Mesodermal cell (in vitro differentiated cells): ENCODE measurements at regions not wholly inside any gene's neighbourhood (a gene's known extent, or its start where the extent isn't known, plus 50 kb on each side); places are given as distances from the start of the nearest gene placed in this dataset.

Experiments
- H3K27ac ChIP-seq: 2 replicates; pipeline ENCODE4 v1.7.0; 2013; ENCODE audit warnings: mild to moderate bottlenecking, low read depth, low read length, moderate library complexity; ENCODE audit not compliant: severe bottlenecking
- H3K36me3 ChIP-seq: 2 replicates; pipeline ENCODE4 v1.7.1; 2013; ENCODE audit warnings: mild to moderate bottlenecking, low read length, moderate library complexity; ENCODE audit not compliant: control insufficient read depth, insufficient read depth
- H3K4me1 ChIP-seq: one replicate; pipeline ENCODE4 v1.7.1; 2013; ENCODE audit warnings: mild to moderate bottlenecking, low read length; ENCODE audit not compliant: insufficient read depth, control insufficient read depth, poor library complexity, severe bottlenecking
- H3K4me3 ChIP-seq: 2 replicates; pipeline ENCODE4 v1.7.0; 2013; ENCODE audit warnings: low read length, control low read depth, mild to moderate bottlenecking; ENCODE audit not compliant: insufficient read depth, poor library complexity, severe bottlenecking; ENCODE audit errors: extremely low read depth
- H3K9me3 ChIP-seq: 2 replicates; pipeline ENCODE4 v1.7.1; 2013; ENCODE audit warnings: mild to moderate bottlenecking, low read length, moderate library complexity; ENCODE audit not compliant: control insufficient read depth
- WGBS, 2 experiments: methylation state at CpG; one replicate each; pipeline ENCODE4 v1.1.5; 2013; ENCODE audit warnings: missing lambda C conversion rate in 2 of 2; ENCODE audit not compliant: insufficient coverage in 2 of 2; 5-methylcytosine and 5-hydroxymethylcytosine counted together

DNA sequence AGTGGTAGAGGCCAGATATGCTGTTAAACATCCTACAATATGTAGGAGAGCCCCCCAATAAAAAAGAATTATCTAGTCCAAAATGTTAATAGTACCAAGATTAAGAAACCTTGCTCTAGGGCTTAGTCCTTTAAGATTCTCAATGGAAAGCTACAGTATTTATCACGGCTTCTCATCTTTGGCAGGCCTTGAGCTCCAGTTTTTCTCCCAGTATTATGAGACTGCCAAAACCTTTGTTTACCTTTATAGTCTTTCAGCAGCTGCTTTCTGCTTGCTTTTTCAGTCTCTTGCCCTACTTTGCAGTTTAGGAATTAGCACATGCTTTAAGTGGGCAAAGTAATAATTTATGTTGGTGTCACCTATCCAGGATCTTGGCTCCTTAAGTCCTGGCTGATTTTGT is 59.7 kb downstream of the NHLRC1 start:
- no peak overlapping the region for H3K27ac ChIP-seq
- 100% methylated on average over 1 of the region's 1 CpG for WGBS, 2 experiments
- no peaks in the 10 kb centered on the region for H3K36me3 ChIP-seq
- H3K9me3 ChIP-seq = no peaks in the 10 kb centered on the region
- H3K4me1 ChIP-seq = no peaks in the 10 kb centered on the region
- no peak overlapping the region for H3K4me3 ChIP-seq

- Histone ChIP-seq H3K27ac (no peak overlapping the region), H3K36me3 (no peaks in the 10 kb centered on the region), H3K9me3 (no peaks in the 10 kb centered on the region), H3K4me1 (no peaks in the 10 kb centered on the region), H3K4me3 (no peak overlapping the region)
- WGBS, 2 experiments = 90 to 100% methylated on average over 4 of the region's 5 CpGs
Measured at GRCh38 chr6:18058429-18058828, 64.0 kb downstream of the NHLRC1 start.

DNA sequence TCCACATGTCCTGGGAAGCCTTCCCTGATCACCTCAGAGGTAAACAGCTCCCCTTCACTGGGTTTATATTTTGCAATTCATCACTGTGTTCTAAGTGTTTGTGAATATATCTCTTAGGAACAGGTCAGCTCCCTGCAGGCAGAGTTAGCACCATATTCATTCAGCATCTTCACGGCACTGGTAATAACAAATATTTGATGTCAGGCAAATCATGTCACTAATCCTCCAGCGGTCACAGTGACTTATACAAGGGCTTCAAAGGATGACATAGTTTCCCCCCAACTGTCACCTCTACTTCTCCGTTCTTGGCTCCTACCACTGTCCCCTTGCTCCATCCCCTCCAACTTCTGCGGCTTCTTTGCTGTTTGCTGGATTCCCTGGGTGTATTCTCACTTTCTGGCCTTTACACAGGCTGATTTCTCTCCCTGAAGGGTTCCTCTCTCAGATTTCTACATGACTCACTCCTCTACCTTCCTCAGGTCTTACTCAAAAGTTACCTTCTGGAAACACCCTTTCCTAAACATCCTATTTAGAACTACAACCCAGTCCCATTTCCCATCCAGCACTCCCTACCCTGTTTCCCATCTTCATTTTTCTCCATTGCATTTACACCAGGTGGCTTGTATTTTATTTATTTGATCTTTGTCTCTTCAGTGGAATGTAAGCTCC is 66.6 kb downstream of the NHLRC1 start:
- Histone ChIP-seq H3K4me3 (no peak overlapping the region), H3K36me3 (no peaks in the 10 kb centered on the region), H3K27ac (no peak overlapping the region), H3K4me1 (no peaks in the 10 kb centered on the region), H3K9me3 (no peaks in the 10 kb centered on the region)
- 96 to 97% methylated on average over 4 of the region's 4 CpGs for WGBS, 2 experiments

DNA sequence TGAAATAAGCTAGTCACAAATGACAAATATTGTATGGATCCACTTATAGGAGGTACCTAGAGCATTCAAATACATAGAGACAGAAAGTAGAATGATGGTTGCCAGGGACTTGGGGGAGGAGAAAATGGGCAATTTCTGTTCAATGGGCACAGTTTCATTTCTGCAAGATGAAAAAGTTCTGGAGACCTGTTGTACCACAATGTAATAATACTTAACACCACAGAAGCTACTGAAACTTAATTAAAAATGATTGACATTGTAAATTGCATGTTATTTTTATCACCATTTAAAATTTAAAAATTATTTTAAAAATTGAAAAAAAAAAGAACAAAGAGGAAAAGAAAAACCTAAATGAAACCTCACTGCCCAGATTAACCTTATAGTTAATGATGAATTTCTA is 67.4 kb downstream of the NHLRC1 start:
- no peaks in the 10 kb centered on the region for H3K4me1 ChIP-seq
- H3K9me3 ChIP-seq = no peaks in the 10 kb centered on the region
- H3K4me3 ChIP-seq = no peak overlapping the region
- H3K36me3 ChIP-seq = no peaks in the 10 kb centered on the region
- H3K27ac ChIP-seq = no peak overlapping the region

DNA sequence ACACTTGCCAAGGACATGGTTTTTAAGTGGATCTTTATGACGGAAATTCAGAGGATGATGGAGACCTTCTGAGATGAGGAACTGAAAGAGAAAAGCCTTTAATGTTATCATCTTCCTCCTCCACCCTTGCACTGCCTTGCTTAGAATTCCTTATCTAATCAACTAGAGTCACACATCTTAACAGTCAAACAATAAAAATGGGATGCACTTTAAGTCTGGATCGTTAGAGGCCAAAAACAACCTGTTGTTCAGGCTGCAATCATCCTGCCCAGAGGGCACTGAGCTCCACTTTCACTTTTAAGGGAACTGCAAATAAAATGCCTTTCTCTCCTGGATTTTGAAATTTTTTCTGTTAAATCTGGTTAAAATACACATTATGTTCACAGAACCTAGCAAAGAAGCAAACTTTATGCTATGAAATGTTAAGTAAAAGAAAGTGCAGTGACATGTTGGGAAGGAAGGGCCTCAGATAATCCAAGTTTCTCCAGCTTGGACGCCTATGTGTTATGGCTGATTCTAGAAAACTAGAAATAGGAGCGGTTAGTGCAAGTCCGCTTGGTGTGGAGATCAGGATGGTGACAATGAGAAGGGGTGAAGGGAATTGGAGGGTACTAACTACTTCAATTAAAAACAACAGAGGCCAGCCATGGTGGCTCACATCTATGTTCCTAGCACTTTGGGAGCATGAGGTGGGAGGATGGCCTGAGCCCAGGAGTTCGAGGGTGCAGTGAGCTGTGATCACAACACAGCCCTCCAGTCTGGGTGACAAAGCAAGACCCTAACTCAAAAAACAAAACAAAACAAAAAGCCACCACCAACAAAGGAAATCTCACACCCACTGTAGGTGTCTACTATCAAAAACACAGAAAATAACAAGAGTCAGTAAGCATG is 66.4 kb upstream of the KIF13A start:
- H3K27ac ChIP-seq = no peak overlapping the region
- H3K36me3 ChIP-seq = no peaks in the 10 kb centered on the region
- H3K4me1 ChIP-seq = no peaks in the 10 kb centered on the region
- H3K4me3 ChIP-seq = no peak overlapping the region
- no peaks in the 10 kb centered on the region for H3K9me3 ChIP-seq
- 57 to 86% methylated on average over 2 of the region's 6 CpGs for WGBS, 2 experiments

DNA sequence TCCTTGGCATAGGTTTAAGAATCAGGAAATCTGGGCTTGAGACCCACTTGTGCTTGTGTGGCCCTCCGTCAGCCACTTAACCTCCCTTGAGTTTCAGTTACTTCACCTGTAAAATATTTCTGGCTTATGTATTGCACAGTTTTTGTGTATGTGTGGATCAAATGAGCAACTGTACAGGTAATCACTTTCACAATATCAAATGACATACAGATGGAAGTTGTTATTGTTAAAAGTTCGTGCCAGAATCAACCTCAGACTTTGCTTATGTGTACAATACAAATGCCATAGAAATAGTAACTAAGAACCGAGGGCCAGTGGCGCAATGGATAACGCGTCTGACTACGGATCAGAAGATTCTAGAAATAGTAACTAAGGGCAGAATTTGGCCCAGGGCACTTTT is 65.6 kb upstream of the KIF13A start:
- H3K36me3 ChIP-seq = no peaks in the 10 kb centered on the region
- H3K27ac ChIP-seq = no peak overlapping the region
- H3K9me3 ChIP-seq = no peaks in the 10 kb centered on the region
- no peaks in the 10 kb centered on the region for H3K4me1 ChIP-seq
- WGBS, 2 experiments = 92% methylated on average over 5 of the region's 7 CpGs; no CpG with 5 or more reads in 1 of the 2 experiments
- H3K4me3 ChIP-seq = no peak overlapping the region

GRCh38 chr6:18049646-18050045 is 62.2 kb upstream of the KIF13A start:
- H3K4me3 ChIP-seq = no peak overlapping the region
- 80 to 100% methylated on average over 1 to 2 of the region's 2 CpGs for WGBS, 2 experiments
- no peaks in the 10 kb centered on the region for H3K36me3 ChIP-seq
- H3K4me1 ChIP-seq = peaks cover 10% of the 10 kb centered on the region
- no peaks in the 10 kb centered on the region for H3K9me3 ChIP-seq
- H3K27ac ChIP-seq = no peak overlapping the region

DNA sequence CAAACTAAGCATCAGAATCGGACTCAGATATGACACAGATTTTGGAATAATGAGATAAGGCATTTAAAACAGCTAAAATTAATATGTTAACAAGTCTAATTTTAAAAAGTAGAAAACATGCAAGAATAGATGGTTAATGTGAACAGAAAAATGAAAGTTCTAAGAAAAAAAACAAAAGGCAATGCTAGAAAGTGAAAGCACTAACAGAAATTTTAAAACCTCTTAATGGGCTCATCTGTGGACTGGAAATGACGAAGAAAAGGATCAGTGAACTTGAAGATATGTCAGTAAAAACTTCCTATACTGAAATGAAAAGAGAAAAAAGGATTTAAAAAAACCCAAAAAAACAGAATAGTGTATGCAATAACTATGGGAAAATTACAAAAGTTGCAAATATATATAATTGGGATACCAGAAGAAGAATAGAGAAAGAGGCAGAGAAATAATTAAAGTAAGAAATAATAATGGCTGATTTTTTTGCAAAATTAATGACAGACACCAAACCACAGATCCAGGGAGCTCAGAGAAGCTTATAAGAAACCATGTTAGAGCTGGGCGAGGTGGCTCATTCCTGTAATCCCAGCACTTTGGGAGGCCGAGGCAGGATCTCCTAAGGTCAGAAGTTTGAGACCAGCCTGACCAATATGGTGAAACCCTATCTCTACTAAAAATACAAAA is 61.7 kb upstream of the KIF13A start:
- Histone ChIP-seq H3K4me1 (peaks cover 14% of the 10 kb centered on the region), H3K27ac (no peak overlapping the region), H3K36me3 (no peaks in the 10 kb centered on the region), H3K9me3 (no peaks in the 10 kb centered on the region), H3K4me3 (no peak overlapping the region)
- 65 to 93% methylated on average over 2 to 3 of the region's 4 CpGs for WGBS, 2 experiments

GRCh38 chr6:18047406-18047805 is 60.0 kb upstream of the KIF13A start:
- Histone ChIP-seq H3K9me3 (no peaks in the 10 kb centered on the region), H3K36me3 (no peaks in the 10 kb centered on the region), H3K27ac (no peak overlapping the region), H3K4me1 (peaks cover 22% of the 10 kb centered on the region), H3K4me3 (no peak overlapping the region)
- WGBS, 2 experiments = 100% methylated on average over 1 of the region's 2 CpGs; no CpG with 5 or more reads in 1 of the 2 experiments

- Histone ChIP-seq H3K36me3 (no peaks in the 10 kb centered on the region), H3K9me3 (no peaks in the 10 kb centered on the region), H3K4me1 (peaks cover 24% of the 10 kb centered on the region), H3K27ac (no peak overlapping the region), H3K4me3 (no peak overlapping the region)
Measured at GRCh38 chr6:18045507-18045906, 58.1 kb upstream of the KIF13A start.
